ENCODE measurements at regions not wholly inside any gene's neighbourhood (a gene's known extent, or its start where the extent isn't known, plus 50 kb on each side); places are given as distances from the start of the nearest gene placed in this dataset.

DNA sequence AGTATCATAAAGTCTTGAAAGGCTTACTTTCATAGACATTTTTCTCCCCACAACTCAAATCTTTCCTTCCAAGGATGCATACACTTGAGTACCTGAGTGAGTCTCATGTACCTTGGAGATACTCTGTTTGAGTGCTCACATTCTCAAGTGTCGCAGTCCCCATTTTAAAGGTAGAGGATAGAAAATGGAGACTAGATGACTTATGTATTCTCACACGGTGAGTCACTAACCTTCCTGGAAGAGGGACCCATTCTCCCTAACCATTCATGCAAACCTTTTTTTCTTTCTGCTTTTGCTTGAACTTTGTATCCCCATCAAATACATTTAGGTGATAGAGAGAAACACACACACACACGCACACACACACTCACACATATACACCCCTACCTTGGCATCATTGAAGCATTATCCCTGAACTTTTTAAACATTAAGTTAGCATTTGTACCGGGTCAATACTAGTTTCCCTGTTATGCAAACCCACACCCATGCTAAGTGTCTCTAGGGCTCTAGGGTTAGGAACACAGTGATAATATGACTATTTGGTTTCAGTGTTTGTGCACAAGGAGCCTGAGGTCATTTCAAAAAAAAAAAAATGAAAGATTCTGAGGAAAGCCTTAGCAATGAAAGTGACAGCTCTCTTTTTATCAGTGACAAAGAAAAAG lies 236.2 kb downstream of the IKZF2 start:
- Histone ChIP-seq H3K4me3 (no peak overlapping the region), H3K4me1 (ENCODE audit: control insufficient read depth in 1 of 2, low read depth in 2 of 2) (peaks cover 6% of the 10 kb centered on the region in 2 donors), H3K27ac (no peak overlapping the region), H3K9me3 (no peaks in the 10 kb centered on the region), H3K27me3 (replicated peaks; ENCODE audit: insufficient read depth) (no peaks in the 10 kb centered on the region), H3K36me3 (no peaks in the 10 kb centered on the region)
- DNase-seq (ENCODE audit: low spot score) = no peak
- no peak for ATAC-seq (ENCODE audit: insufficient number of reproducible peaks, low FRiP score, low read depth)
- TF ChIP-seq, protein P1, sequence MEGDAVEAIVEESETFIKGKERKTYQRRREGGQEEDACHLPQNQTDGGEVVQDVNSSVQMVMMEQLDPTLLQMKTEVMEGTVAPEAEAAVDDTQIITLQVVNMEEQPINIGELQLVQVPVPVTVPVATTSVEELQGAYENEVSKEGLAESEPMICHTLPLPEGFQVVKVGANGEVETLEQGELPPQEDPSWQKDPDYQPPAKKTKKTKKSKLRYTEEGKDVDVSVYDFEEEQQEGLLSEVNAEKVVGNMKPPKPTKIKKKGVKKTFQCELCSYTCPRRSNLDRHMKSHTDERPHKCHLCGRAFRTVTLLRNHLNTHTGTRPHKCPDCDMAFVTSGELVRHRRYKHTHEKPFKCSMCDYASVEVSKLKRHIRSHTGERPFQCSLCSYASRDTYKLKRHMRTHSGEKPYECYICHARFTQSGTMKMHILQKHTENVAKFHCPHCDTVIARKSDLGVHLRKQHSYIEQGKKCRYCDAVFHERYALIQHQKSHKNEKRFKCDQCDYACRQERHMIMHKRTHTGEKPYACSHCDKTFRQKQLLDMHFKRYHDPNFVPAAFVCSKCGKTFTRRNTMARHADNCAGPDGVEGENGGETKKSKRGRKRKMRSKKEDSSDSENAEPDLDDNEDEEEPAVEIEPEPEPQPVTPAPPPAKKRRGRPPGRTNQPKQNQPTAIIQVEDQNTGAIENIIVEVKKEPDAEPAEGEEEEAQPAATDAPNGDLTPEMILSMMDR (IDR thresholded peaks at IDR 0.05) = no peak

DNA sequence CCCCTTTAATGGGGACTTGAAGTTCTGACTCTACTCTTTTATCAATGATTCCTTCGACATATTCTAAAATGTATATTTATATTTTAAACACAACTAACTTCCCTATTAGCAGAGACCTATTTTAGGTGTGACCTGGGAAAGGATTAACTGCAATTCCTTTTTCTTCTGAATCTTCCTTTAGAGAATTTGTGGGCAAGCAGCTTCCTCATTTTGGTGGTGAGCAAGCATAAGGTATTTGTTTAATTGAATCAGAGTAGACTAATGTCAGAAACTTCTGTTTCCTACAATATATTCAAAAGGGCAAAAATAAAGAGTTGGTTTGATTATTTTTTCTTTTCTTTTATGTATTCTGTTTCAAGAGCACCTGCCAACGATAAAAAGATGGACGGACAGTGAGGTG lies 237.0 kb downstream of the IKZF2 start:
- ATAC-seq (ENCODE audit: insufficient number of reproducible peaks, low FRiP score, low read depth) (no peak), DNase-seq (ENCODE audit: low spot score) (no peak)
- no peaks in the 10 kb centered on the region for H3K9me3 ChIP-seq
- no peaks in the 10 kb centered on the region for H3K27me3 ChIP-seq (replicated peaks; ENCODE audit: insufficient read depth)
- peaks cover 6% of the 10 kb centered on the region in 2 donors for H3K4me1 ChIP-seq (ENCODE audit: control insufficient read depth in 1 of 2, low read depth in 2 of 2)
- TF ChIP-seq, protein P1 (IDR thresholded peaks at IDR 0.05) = no peak
- H3K36me3 ChIP-seq = no peaks in the 10 kb centered on the region
- H3K4me3 ChIP-seq = no peak overlapping the region
- H3K27ac ChIP-seq = no peak overlapping the region

DNA sequence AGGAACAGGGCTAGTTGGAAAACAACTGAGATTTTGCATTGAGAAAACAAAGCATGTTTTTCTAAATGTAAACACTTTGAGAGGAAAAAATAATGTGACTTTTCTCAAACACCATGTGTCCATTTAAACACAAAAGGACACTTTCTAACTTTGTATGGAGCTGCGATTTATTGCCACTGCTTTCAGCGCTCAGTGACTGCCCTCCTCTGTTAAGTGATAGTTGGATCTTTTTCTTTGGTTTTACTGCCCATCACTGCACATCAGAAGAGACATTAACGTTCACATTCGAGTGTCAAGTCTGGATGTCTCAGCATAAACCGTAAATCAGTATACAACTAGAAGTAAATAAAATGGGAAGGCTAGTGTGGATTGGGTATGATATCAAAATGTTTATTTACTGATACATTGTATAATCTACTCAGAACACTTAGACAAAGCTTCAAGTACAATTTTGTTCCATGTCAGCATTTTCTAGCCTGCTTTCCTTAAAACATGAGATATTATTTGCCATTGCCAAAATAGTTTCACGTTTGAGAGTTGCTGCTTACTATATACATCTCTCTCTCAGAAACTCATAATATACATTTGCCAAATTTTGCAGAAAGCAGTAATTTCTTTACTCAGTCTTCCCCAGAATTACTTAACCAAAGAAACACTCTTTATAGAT lies 237.6 kb downstream of the IKZF2 start:
- H3K27ac ChIP-seq = no peak overlapping the region
- TF ChIP-seq, protein P1 (IDR thresholded peaks at IDR 0.05) = no peak
- no peak for DNase-seq (ENCODE audit: low spot score)

DNA sequence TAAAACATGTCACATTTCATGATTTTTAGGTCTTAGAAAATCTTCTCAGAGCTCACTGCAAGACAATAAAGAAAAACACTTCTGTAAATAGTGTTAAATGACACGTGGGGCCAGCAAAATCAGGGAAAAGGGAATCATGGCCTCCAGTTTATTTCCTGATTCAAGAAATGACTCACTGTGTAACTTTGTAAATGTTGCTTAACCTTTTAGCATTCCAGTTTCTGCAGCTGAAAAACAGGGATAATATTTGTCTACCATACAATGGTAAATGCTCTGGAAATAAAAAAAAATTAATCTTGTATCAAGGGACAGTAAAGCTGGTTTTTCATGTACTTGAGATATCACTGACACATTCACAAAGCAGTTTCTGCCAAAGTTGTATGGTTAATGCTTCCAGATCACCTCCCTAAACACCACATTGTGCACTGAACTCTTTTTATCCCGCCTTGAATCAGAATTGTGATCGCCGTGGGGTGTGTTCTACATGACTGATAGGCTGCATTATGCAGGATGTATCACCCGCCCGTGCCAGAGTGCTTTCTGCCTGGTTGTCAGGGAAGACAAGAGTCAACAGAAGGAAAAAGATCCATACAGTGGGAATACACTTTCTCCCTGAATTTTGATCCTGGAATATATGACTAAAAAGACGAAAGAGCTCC lies 238.8 kb downstream of the IKZF2 start:
- Histone ChIP-seq H3K27me3 (replicated peaks; ENCODE audit: insufficient read depth) (no peaks in the 10 kb centered on the region), H3K4me1 (ENCODE audit: control insufficient read depth in 1 of 2, low read depth in 2 of 2) (peaks cover 6% of the 10 kb centered on the region in 2 donors), H3K36me3 (no peaks in the 10 kb centered on the region), H3K27ac (no peak overlapping the region), H3K4me3 (no peak overlapping the region), H3K9me3 (no peaks in the 10 kb centered on the region)
- TF ChIP-seq, protein P1 (IDR thresholded peaks at IDR 0.05) = no peak
- ATAC-seq (ENCODE audit: insufficient number of reproducible peaks, low FRiP score, low read depth) (peak; percentile 50), DNase-seq (ENCODE audit: low spot score) (no peak)

More for the DNA sequence above, 237.6 kb downstream of the IKZF2 start:
- peaks cover 6% of the 10 kb centered on the region in 2 donors for H3K4me1 ChIP-seq (ENCODE audit: control insufficient read depth in 1 of 2, low read depth in 2 of 2)
- no peaks in the 10 kb centered on the region for H3K27me3 ChIP-seq (replicated peaks; ENCODE audit: insufficient read depth)
- H3K4me3 ChIP-seq = no peak overlapping the region
- H3K36me3 ChIP-seq = no peaks in the 10 kb centered on the region
- no peak for ATAC-seq (ENCODE audit: insufficient number of reproducible peaks, low FRiP score, low read depth)
- H3K9me3 ChIP-seq = no peaks in the 10 kb centered on the region

DNA sequence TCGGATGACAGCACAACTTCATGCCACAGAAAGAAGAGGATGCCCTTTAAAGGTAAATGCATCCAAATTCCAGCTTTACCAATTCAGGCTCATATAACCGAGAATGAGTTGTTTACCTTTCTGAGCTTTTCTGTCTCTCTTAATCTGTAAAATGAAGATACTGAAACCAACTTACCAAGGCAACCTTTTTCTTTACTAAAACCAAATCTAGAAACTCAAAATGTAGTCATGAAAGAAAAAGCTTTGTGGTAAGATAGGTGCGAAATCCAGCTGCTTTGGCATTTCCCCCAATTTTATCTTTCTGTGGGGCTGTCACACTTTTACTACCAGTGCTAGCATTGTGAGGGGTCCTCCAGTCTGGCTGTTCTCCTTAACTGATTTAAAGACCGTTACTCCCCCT lies 240.4 kb downstream of the IKZF2 start:
- TF ChIP-seq, protein P1 (IDR thresholded peaks at IDR 0.05) = no peak
- no peaks in the 10 kb centered on the region for H3K36me3 ChIP-seq
- no peak for ATAC-seq (ENCODE audit: insufficient number of reproducible peaks, low FRiP score, low read depth)
- no peak overlapping the region for H3K27ac ChIP-seq
- no peaks in the 10 kb centered on the region for H3K9me3 ChIP-seq
- H3K27me3 ChIP-seq (replicated peaks; ENCODE audit: insufficient read depth) = no peaks in the 10 kb centered on the region
- no peak overlapping the region for H3K4me3 ChIP-seq
- H3K4me1 ChIP-seq (ENCODE audit: control insufficient read depth in 1 of 2, low read depth in 2 of 2) = peaks cover 6% of the 10 kb centered on the region in 2 donors
- DNase-seq (ENCODE audit: low spot score) = no peak
